Fibroblast of lung (primary cell): ENCODE measurements at regions not wholly inside any gene's neighbourhood (a gene's known extent, or its start where the extent isn't known, plus 50 kb on each side); places are given as distances from the start of the nearest gene placed in this dataset.

Experiments
- DNase-seq, 2 donors: peaks; one replicate each; pipeline versions ENCODE4 v3.0.0 to v3.0.0-alpha.2; 2010; ENCODE audit warnings: low read depth in 2 of 2
- H2AFZ ChIP-seq: 2 replicates; pipeline ENCODE4 v1.5.1; 2012; ENCODE audit warnings: low read length, control low read depth, inconsistent platforms
- H3K27ac ChIP-seq: 2 replicates; pipeline ENCODE4 v1.5.1; 2011; ENCODE audit warnings: low read length, control low read depth; ENCODE audit not compliant: insufficient read depth
- H3K27me3 ChIP-seq: 2 replicates; pipeline ENCODE4 v1.5.1; 2011; ENCODE audit warnings: mild to moderate bottlenecking, low read length; ENCODE audit not compliant: control insufficient read depth, insufficient read depth
- H3K36me3 ChIP-seq: 2 replicates; pipeline ENCODE4 v1.5.1; 2011; ENCODE audit warnings: low read length; ENCODE audit not compliant: control insufficient read depth, insufficient read depth
- H3K4me1 ChIP-seq: 2 replicates; pipeline ENCODE4 v1.5.1; 2011; ENCODE audit warnings: low read length; ENCODE audit not compliant: control insufficient read depth, insufficient read depth; ENCODE audit errors: extremely low read depth
- H3K4me2 ChIP-seq: 2 replicates; pipeline ENCODE4 v1.5.1; 2011; ENCODE audit warnings: low read length, control low read depth; ENCODE audit not compliant: insufficient read depth; ENCODE audit errors: extremely low read depth
- H3K4me3 ChIP-seq, 4 experiments: fragments of 200-600 bp in 1 of 4; sonication (generic) in 1 of 4; replicated peaks in 1 of 4; 2 replicates each; pipeline ENCODE4 v1.5.1; 2011 to 2016; ENCODE audit warnings: low read length in 4 of 4, low read depth in 3 of 4, mild to moderate bottlenecking in 3 of 4, control low read depth in 2 of 4, inconsistent platforms in 1 of 4, mixed read lengths in 1 of 4; ENCODE audit not compliant: insufficient read depth in 1 of 4; ENCODE audit errors: control extremely low read depth in 1 of 4
- H3K79me2 ChIP-seq: 2 replicates; pipeline ENCODE4 v1.5.1; 2012; ENCODE audit warnings: mild to moderate bottlenecking, low read length, inconsistent platforms; ENCODE audit not compliant: control insufficient read depth, insufficient read depth
- H3K9ac ChIP-seq: 2 replicates; pipeline ENCODE4 v1.5.1; 2011; ENCODE audit warnings: mild to moderate bottlenecking, low read length, control low read depth; ENCODE audit not compliant: insufficient read depth
- H3K9me3 ChIP-seq: 2 replicates; pipeline ENCODE4 v1.5.1; 2012; ENCODE audit warnings: low read depth, low read length; ENCODE audit not compliant: control insufficient read depth, insufficient read depth
- H4K20me1 ChIP-seq: 2 replicates; pipeline ENCODE4 v1.5.1; 2011; ENCODE audit warnings: low read length; ENCODE audit not compliant: control insufficient read depth, insufficient read depth; ENCODE audit errors: extremely low read depth
- EZH2 ChIP-seq: IDR thresholded peaks from 2 replicates; pipeline ENCODE4 v1.5.1; 2012; ENCODE audit warnings: low read length, control low read depth, mild to moderate bottlenecking; ENCODE audit errors: missing control alignments
- TF ChIP-seq, protein P1 (sequence below), 2 donors: IDR thresholded peaks in 1 of 2; conservative IDR thresholded peaks in 1 of 2; 1 replicate in 1 of 2; 2 replicates in 1 of 2; pipeline ENCODE4 v1.5.1; 2011 to 2012; ENCODE audit warnings: low read length in 2 of 2, control low read depth in 1 of 2, inconsistent platforms in 1 of 2, low read depth in 1 of 2, mild to moderate bottlenecking in 1 of 2

DNA sequence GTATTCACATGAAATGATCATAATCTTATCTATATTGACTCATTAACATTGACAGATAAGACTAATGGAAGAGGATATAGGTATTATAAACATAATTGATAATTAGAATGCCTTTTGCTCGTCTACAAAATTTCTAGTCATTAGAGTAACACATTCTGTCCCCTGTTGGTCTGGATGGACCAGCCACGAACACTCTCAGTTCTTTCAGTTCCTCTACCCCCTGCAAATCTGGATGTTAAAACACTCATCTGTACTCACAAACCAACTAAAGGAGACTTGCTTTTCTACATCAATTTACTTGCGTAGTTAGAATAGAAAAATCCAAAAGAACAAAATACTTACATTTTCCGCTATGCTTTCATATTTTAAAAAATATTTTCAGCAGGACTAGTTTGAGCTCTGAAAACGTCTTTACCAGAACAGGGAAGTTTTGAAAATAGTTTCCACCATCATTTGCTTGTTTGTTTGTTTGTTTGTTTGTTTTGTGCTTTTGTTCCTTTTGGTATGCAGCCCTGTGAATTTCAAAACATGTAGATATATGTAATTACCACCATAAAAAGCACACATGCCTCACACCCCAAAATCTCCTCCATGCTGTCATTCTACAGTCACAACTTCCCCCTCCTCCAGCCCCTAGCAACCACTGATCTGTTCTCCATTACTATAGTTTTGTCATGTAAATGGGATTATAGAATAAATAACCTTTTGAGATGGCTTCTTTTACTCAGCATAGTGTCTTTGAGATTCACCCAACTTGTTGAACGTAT is 103.8 kb downstream of the FZD1 start:
- H3K9me3 ChIP-seq, result no peaks in the 10 kb centered on the region
- no peak overlapping the region for H3K4me2 ChIP-seq
- H3K9ac ChIP-seq, result no peak overlapping the region
- no peak overlapping the region for H3K4me3 ChIP-seq
- H3K27me3 ChIP-seq, result no peaks in the 10 kb centered on the region
- DNase-seq, result no peak
- H4K20me1 ChIP-seq, result no peaks in the 10 kb centered on the region
- no peaks in the 10 kb centered on the region for H3K36me3 ChIP-seq
- no peak overlapping the region for H2AFZ ChIP-seq
- TF ChIP-seq EZH2, result no peak
- TF ChIP-seq, protein P1, sequence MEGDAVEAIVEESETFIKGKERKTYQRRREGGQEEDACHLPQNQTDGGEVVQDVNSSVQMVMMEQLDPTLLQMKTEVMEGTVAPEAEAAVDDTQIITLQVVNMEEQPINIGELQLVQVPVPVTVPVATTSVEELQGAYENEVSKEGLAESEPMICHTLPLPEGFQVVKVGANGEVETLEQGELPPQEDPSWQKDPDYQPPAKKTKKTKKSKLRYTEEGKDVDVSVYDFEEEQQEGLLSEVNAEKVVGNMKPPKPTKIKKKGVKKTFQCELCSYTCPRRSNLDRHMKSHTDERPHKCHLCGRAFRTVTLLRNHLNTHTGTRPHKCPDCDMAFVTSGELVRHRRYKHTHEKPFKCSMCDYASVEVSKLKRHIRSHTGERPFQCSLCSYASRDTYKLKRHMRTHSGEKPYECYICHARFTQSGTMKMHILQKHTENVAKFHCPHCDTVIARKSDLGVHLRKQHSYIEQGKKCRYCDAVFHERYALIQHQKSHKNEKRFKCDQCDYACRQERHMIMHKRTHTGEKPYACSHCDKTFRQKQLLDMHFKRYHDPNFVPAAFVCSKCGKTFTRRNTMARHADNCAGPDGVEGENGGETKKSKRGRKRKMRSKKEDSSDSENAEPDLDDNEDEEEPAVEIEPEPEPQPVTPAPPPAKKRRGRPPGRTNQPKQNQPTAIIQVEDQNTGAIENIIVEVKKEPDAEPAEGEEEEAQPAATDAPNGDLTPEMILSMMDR (conservative IDR thresholded peaks at IDR 0.05 in 1 of 2, IDR thresholded peaks at IDR 0.05 in 1 of 2; ENCODE audit: low read depth in 1 of 2, low read length in 2 of 2), result no peak
- H3K4me1 ChIP-seq, result no peaks in the 10 kb centered on the region
- H3K27ac ChIP-seq, result no peak overlapping the region
- H3K79me2 ChIP-seq, result no peaks in the 10 kb centered on the region

DNA sequence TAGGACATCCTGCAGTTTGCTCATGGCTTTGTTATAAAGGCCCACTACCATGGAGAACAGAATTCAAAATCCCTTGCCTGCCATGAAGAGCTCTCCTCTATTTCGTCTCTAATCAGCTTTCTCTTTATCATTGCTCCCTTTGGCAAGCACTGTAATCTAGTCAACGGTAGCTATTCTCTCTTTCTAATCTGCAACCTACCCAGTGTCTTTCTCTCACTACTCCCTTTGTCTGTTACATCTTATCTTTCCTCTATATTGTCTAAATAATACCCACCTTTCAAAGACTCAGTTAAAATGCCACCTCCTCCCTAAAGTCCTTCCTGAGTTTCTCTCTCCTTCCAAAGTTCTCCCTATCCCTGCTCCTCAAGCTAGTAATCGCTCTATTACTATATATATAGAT is 108.1 kb downstream of the FZD1 start:
- Histone ChIP-seq H3K36me3 (no peaks in the 10 kb centered on the region), H3K27ac (no peak overlapping the region), H3K4me3 (no peak overlapping the region), H3K9ac (no peak overlapping the region), H4K20me1 (no peaks in the 10 kb centered on the region), H3K79me2 (no peaks in the 10 kb centered on the region), H2AFZ (no peak overlapping the region), H3K9me3 (no peaks in the 10 kb centered on the region), H3K4me2 (no peak overlapping the region), H3K4me1 (no peaks in the 10 kb centered on the region), H3K27me3 (no peaks in the 10 kb centered on the region)
- no peak for DNase-seq
- TF ChIP-seq, protein P1 (conservative IDR thresholded peaks at IDR 0.05 in 1 of 2, IDR thresholded peaks at IDR 0.05 in 1 of 2; ENCODE audit: low read depth in 1 of 2, low read length in 2 of 2), result no peak
- no peak for TF ChIP-seq EZH2

GRCh38 chr7:91373111-91373800 is 109.0 kb downstream of the FZD1 start:
- Histone ChIP-seq H3K4me2 (no peak overlapping the region), H3K4me1 (no peaks in the 10 kb centered on the region), H3K9ac (no peak overlapping the region), H4K20me1 (no peaks in the 10 kb centered on the region), H3K4me3 (no peak overlapping the region), H3K36me3 (no peaks in the 10 kb centered on the region), H3K27me3 (no peaks in the 10 kb centered on the region), H3K79me2 (no peaks in the 10 kb centered on the region), H2AFZ (no peak overlapping the region), H3K27ac (no peak overlapping the region), H3K9me3 (no peaks in the 10 kb centered on the region)
- DNase-seq, result no peak
- TF ChIP-seq, protein P1 (conservative IDR thresholded peaks at IDR 0.05 in 1 of 2, IDR thresholded peaks at IDR 0.05 in 1 of 2; ENCODE audit: low read depth in 1 of 2, low read length in 2 of 2), result no peak
- TF ChIP-seq EZH2, result no peak
